ENCODE measurements at regions not wholly inside any gene's neighbourhood (a gene's known extent, or its start where the extent isn't known, plus 50 kb on each side); places are given as distances from the start of the nearest gene placed in this dataset.

- Histone ChIP-seq H3K36me3 (replicated peaks in 1 of 2; ENCODE audit: control insufficient read depth in 1 of 2, insufficient read depth in 2 of 2, low read length in 1 of 2) (no peaks in the 10 kb centered on the region), H3K79me2 (ENCODE audit: insufficient read depth) (no peaks in the 10 kb centered on the region), H3K4me1 (ENCODE audit: control insufficient read depth in 1 of 2, insufficient read depth in 2 of 2, low read depth in 1 of 2, low read length in 1 of 2) (peaks cover 0 to 28% of the 10 kb centered on the region in 2 experiments; a peak in 1 of 4 replicates), H3K27ac (ENCODE audit: low read depth in 2 of 2, low read length in 1 of 2) (no peak overlapping the region), H3K4me2 (no peak overlapping the region), H3K9me3 (no peaks in the 10 kb centered on the region), H3K4me3 (ENCODE audit: low read depth in 2 of 2, low read length in 1 of 2) (no peak overlapping the region), H4K20me1 (ENCODE audit: insufficient read depth) (no peaks in the 10 kb centered on the region), H3K27me3 (ENCODE audit: insufficient read depth) (no peaks in the 10 kb centered on the region), H2AFZ (ENCODE audit: low read depth) (no peak overlapping the region), H3K9me2 (no peaks in the 10 kb centered on the region), H3F3A (replicated peaks; ENCODE audit: insufficient read depth) (no peaks in the 10 kb centered on the region), H3K9ac (no peak overlapping the region)
- ChIA-PET CTCF (interaction anchor here (1.3 to 1.7 kb wide), 2 partner anchors 9 to 14 kb away, joined by 4 to 5 read pairs; no protein-coding TSS in a partner anchor), POLR2A (interaction anchor here (1.5 kb wide), 1 partner anchor 7 kb away, joined by 5 read pairs; no protein-coding TSS in a partner anchor)
- TF ChIP-seq ELF1 (IDR thresholded peaks at IDR 0.05) (no peak), NRF1 (IDR thresholded peaks at IDR 0.05; ENCODE audit: low read depth, low read length) (no peak), PBX3 (IDR thresholded peaks at IDR 0.05) (no peak), TAF1 (IDR thresholded peaks at IDR 0.05; ENCODE audit: borderline replicate concordance, low read depth, low read length) (no peak), CHD2 (IDR thresholded peaks at IDR 0.05; ENCODE audit: low read length, partially characterized antibody) (no peak), SIN3A (IDR thresholded peaks at IDR 0.05; ENCODE audit: borderline replicate concordance, low read depth, low read length) (no peak), REST (IDR thresholded peaks at IDR 0.05; ENCODE audit: low read depth, low read length) (no peak), TEAD4 (IDR thresholded peaks at IDR 0.05; ENCODE audit: borderline replicate concordance, insufficient read depth) (no peak), YY1 (IDR thresholded peaks at IDR 0.05; ENCODE audit: low read depth) (no peak), RAD21 (IDR thresholded peaks at IDR 0.05; ENCODE audit: low read length) (no peak), GABPA (IDR thresholded peaks at IDR 0.05; ENCODE audit: low read depth) (no peak)
- WGBS (ENCODE audit: low lambda C conversion rate): 82% methylated on average over 6 of the region's 15 CpGs
- DNase-seq: no peak
Measured at GRCh38 chr2:128374001-128374710, 55.5 kb upstream of the HS6ST1 start.

Measured in SK-N-SH (cell line).